WTC11 (cell line): ENCODE measurements at regions not wholly inside any gene's neighbourhood (a gene's known extent, or its start where the extent isn't known, plus 50 kb on each side); places are given as distances from the start of the nearest gene placed in this dataset.
"Not testable (repeated sequence)": the region's sequence is repeated elsewhere in the genome, so short reads cannot be mapped to it uniquely, and the experiment has no call there.

Experiments used
- ATAC-seq: fragments of 200-7000 bp; cut with Tn5 transposase; 2 replicates; pipeline ENCODE4 v1.10.0; 2021; ENCODE audit warnings: mild to moderate bottlenecking, moderate library complexity
- CTCF ChIA-PET: fragments of 300-600 bp; sonication (Branson Sonifier 250); formaldehyde crosslinking; loops from one replicate; lab custom pipeline; 2021; ENCODE audit warnings: antibody characterized with exemption; lab: Charles Lee
- POLR2A ChIA-PET: fragments of 350-600 bp; sonication (Branson Sonifier 250); formaldehyde crosslinking; loops from one replicate; lab custom pipeline; 2021; ENCODE audit warnings: antibody characterized with exemption; lab: Charles Lee
- DNase-seq: peaks from one replicate; pipeline ENCODE4 v3.0.0; 2021; ENCODE audit warnings: low spot score
- H3K27ac Mint-ChIP-seq: 2 replicates; pipeline ENCODE4 v1.8.0; 2021; ENCODE audit warnings: mixed read lengths
- H3K27me3 Mint-ChIP-seq: 2 replicates; pipeline ENCODE4 v1.8.0; 2021; ENCODE audit warnings: low read depth, mild to moderate bottlenecking, moderate library complexity, mixed read lengths
- H3K36me3 Mint-ChIP-seq: 2 replicates; pipeline ENCODE4 v1.8.0; 2021; ENCODE audit warnings: mixed read lengths
- H3K4me1 Mint-ChIP-seq: 2 replicates; pipeline ENCODE4 v1.8.0; 2022; ENCODE audit warnings: mixed read lengths
- H3K4me3 Mint-ChIP-seq: 2 replicates; pipeline ENCODE4 v1.8.0; 2021; ENCODE audit warnings: mild to moderate bottlenecking, moderate library complexity, mixed read lengths
- H3K9me3 Mint-ChIP-seq: 2 replicates; pipeline ENCODE4 v1.8.0; 2021; ENCODE audit warnings: mixed read lengths
- HMGA2 ChIP-seq: fragments of 250-450 bp; sonication (Bioruptor Pico); IDR thresholded peaks from 2 replicates; pipeline ENCODE4 v1.4.0; 2021; ENCODE audit warnings: mild to moderate bottlenecking, moderate library complexity
- JAZF1 ChIP-seq: fragments of 250-450 bp; sonication (Bioruptor Pico); IDR thresholded peaks from 2 replicates; pipeline ENCODE4 v1.9.0; 2021; ENCODE audit warnings: moderate library complexity, mild to moderate bottlenecking, inconsistent platforms
- NFATC4 ChIP-seq: fragments of 250-450 bp; sonication (Bioruptor Pico); IDR thresholded peaks from 2 replicates; pipeline ENCODE4 v1.9.0; 2021; ENCODE audit warnings: mild to moderate bottlenecking
- NR1H2 ChIP-seq: sonication (generic); formaldehyde crosslinking; IDR thresholded peaks from 2 replicates; pipeline ENCODE4 v1.9.0; 2021; ENCODE audit warnings: mild to moderate bottlenecking, moderate library complexity, missing genetic modification reagents
- NR3C1 ChIP-seq: sonication (generic); formaldehyde crosslinking; conservative IDR thresholded peaks from 2 replicates; pipeline ENCODE4 v1.8.1; 2023; ENCODE audit warnings: low read depth, mild to moderate bottlenecking, missing genetic modification reagents
- ZBTB21 ChIP-seq: sonication (generic); formaldehyde crosslinking; IDR thresholded peaks from 2 replicates; pipeline ENCODE4 v1.8.1; 2023; ENCODE audit warnings: mild to moderate bottlenecking, missing genetic modification reagents, borderline replicate concordance
- ZNF232 ChIP-seq: sonication (generic); formaldehyde crosslinking; IDR thresholded peaks from 2 replicates; pipeline ENCODE4 v1.8.0; 2022; ENCODE audit warnings: mild to moderate bottlenecking, missing genetic modification reagents
- TF ChIP-seq, protein P1 (sequence below): sonication (generic); formaldehyde crosslinking; IDR thresholded peaks from 2 replicates; pipeline ENCODE4 v1.8.0; 2022; ENCODE audit warnings: missing genetic modification reagents
- TF ChIP-seq, protein P2 (sequence below): sonication (generic); formaldehyde crosslinking; IDR thresholded peaks from 2 replicates; pipeline ENCODE4 v1.8.1; 2023; ENCODE audit warnings: mild to moderate bottlenecking, missing genetic modification reagents
- TF ChIP-seq, protein P3 (sequence below): sonication (generic); formaldehyde crosslinking; IDR thresholded peaks from 2 replicates; pipeline ENCODE4 v1.8.0; 2023; ENCODE audit warnings: mild to moderate bottlenecking, missing genetic modification reagents

DNA sequence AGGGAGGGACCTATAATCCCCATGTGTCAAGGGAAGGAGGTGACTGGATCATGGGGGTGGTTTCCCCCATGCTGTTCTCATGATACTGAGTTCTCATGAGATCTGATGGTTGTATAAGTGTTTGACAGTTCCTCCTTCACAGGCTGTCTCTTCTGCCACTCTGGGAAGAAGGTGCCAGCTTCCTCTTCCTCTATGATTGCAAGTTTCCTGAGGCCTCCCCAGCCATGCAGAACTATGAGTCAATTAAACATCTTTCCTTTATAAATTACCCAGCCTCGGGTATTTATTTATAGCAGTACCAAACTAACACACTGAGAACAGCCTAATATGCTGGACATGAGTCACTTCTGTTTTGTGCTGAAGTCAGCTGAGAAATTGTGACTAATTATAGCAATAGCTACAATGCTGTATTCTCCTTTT, 656.9 kb upstream of the CPEB2 start (continued):
- TF ChIP-seq, protein P1, sequence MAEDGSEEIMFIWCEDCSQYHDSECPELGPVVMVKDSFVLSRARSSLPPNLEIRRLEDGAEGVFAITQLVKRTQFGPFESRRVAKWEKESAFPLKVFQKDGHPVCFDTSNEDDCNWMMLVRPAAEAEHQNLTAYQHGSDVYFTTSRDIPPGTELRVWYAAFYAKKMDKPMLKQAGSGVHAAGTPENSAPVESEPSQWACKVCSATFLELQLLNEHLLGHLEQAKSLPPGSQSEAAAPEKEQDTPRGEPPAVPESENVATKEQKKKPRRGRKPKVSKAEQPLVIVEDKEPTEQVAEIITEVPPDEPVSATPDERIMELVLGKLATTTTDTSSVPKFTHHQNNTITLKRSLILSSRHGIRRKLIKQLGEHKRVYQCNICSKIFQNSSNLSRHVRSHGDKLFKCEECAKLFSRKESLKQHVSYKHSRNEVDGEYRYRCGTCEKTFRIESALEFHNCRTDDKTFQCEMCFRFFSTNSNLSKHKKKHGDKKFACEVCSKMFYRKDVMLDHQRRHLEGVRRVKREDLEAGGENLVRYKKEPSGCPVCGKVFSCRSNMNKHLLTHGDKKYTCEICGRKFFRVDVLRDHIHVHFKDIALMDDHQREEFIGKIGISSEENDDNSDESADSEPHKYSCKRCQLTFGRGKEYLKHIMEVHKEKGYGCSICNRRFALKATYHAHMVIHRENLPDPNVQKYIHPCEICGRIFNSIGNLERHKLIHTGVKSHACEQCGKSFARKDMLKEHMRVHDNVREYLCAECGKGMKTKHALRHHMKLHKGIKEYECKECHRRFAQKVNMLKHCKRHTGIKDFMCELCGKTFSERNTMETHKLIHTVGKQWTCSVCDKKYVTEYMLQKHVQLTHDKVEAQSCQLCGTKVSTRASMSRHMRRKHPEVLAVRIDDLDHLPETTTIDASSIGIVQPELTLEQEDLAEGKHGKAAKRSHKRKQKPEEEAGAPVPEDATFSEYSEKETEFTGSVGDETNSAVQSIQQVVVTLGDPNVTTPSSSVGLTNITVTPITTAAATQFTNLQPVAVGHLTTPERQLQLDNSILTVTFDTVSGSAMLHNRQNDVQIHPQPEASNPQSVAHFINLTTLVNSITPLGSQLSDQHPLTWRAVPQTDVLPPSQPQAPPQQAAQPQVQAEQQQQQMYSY: no peak

DNA sequence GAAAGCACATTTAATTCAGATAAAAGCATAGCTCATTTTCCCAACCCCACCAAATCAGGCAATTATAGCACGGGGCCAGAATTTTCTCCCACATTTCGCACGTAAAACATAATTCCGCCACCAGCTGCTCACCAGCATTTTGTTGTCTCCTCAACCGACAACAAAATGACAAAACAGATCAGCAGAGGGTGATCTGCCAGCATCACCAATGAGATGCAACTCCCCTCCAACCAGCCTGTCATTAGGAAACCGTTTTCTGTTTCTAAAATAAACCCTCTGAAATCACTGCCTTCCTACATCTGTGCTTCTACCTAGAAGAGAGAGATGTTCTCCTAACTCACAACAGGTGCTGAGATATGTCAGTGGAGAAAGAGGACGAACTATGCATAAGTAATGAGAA, 654.8 kb upstream of the CPEB2 start:
- DNase-seq (no peak), ATAC-seq (no peak)
- Mint-ChIP-seq H3K4me3 (no peak overlapping the region), H3K4me1 (peaks cover 6% of the 10 kb centered on the region), H3K27ac (no peak overlapping the region), H3K36me3 (no peaks in the 10 kb centered on the region), H3K9me3 (no peaks in the 10 kb centered on the region), H3K27me3 (no peaks in the 10 kb centered on the region)
- POLR2A ChIA-PET: no interaction called here
- CTCF ChIA-PET: no interaction called here
- TF ChIP-seq JAZF1 (CRISPR knock-in tag): no peak
- TF ChIP-seq, protein P2, sequence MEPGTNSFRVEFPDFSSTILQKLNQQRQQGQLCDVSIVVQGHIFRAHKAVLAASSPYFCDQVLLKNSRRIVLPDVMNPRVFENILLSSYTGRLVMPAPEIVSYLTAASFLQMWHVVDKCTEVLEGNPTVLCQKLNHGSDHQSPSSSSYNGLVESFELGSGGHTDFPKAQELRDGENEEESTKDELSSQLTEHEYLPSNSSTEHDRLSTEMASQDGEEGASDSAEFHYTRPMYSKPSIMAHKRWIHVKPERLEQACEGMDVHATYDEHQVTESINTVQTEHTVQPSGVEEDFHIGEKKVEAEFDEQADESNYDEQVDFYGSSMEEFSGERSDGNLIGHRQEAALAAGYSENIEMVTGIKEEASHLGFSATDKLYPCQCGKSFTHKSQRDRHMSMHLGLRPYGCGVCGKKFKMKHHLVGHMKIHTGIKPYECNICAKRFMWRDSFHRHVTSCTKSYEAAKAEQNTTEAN: no peak
- no peak for TF ChIP-seq ZBTB21 (CRISPR knock-in tag)
- no peak for TF ChIP-seq ZNF232 (CRISPR knock-in tag)
- TF ChIP-seq, protein P3, sequence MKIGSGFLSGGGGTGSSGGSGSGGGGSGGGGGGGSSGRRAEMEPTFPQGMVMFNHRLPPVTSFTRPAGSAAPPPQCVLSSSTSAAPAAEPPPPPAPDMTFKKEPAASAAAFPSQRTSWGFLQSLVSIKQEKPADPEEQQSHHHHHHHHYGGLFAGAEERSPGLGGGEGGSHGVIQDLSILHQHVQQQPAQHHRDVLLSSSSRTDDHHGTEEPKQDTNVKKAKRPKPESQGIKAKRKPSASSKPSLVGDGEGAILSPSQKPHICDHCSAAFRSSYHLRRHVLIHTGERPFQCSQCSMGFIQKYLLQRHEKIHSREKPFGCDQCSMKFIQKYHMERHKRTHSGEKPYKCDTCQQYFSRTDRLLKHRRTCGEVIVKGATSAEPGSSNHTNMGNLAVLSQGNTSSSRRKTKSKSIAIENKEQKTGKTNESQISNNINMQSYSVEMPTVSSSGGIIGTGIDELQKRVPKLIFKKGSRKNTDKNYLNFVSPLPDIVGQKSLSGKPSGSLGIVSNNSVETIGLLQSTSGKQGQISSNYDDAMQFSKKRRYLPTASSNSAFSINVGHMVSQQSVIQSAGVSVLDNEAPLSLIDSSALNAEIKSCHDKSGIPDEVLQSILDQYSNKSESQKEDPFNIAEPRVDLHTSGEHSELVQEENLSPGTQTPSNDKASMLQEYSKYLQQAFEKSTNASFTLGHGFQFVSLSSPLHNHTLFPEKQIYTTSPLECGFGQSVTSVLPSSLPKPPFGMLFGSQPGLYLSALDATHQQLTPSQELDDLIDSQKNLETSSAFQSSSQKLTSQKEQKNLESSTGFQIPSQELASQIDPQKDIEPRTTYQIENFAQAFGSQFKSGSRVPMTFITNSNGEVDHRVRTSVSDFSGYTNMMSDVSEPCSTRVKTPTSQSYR (CRISPR knock-in tag): no peak
- no peak for TF ChIP-seq NR3C1 (CRISPR knock-in tag)

DNA sequence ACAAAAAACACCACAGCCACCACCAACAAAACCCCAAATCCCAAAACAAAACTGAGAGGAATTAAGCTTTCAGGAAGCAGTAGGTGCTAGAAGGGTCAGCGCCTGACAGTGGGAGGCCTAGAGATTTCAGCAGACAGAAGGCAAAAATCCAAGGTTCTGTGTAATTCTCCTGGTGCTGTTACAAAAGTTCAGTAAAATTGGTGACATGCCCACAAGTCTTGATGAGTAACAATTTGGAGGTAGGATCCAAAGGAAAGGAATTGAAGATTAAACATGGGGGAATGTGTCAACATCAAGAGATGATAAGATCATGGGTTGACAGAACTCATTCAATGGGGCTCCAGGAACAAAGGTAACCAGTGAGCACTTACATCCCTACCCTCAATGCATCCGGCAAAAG, 653.8 kb upstream of the CPEB2 start:
- H3K4me3 Mint-ChIP-seq: no peak overlapping the region
- ChIA-PET POLR2A (no interaction called here), CTCF (no interaction called here)
- no peaks in the 10 kb centered on the region for H3K27me3 Mint-ChIP-seq
- peaks cover 6% of the 10 kb centered on the region for H3K4me1 Mint-ChIP-seq
- H3K27ac Mint-ChIP-seq: no peak overlapping the region
- DNase-seq (no peak), ATAC-seq (no peak)
- no peaks in the 10 kb centered on the region for H3K9me3 Mint-ChIP-seq
- no peaks in the 10 kb centered on the region for H3K36me3 Mint-ChIP-seq
- no peak for TF ChIP-seq HMGA2
- no peak for TF ChIP-seq NR1H2 (CRISPR knock-in tag)

DNA sequence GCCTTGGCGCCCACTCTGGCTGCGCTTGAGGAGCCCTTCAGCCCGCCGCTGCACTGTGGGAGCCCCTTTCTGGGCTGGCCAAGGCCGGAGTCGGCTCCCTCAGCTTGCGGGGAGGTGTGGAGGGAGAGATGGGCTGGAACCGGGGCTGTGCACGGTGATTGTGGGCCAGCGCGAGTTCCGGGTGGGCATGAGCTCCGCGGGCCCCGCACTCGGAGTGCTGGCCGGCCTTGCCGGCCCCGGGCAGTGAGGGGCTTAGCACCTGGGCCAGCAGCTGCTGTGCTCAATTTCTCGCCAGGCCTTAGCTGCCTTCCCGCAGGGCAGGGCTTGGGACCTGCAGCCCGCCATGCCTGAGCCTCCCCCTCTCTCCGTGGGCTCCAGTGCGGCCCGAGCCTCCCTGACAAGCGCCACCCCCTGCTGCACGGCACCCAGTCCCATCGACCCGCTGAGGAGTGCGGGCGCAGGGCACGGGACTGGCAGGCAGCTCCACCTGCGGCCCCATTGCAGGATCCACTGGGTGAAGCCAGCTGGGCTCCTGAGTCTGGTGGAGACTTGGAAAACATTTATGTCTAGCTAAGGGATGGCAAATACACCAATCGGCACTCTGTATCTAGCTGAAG, 643.6 kb upstream of the CPEB2 start:
- H3K36me3 Mint-ChIP-seq, H3K4me3 Mint-ChIP-seq, H3K27me3 Mint-ChIP-seq, ATAC-seq, H3K27ac Mint-ChIP-seq, CTCF ChIA-PET, DNase-seq, POLR2A ChIA-PET: not testable (repeated sequence)
- H3K9me3 Mint-ChIP-seq: peaks cover 17% of the 10 kb centered on the region
- peaks cover 16% of the 10 kb centered on the region for H3K4me1 Mint-ChIP-seq

DNA sequence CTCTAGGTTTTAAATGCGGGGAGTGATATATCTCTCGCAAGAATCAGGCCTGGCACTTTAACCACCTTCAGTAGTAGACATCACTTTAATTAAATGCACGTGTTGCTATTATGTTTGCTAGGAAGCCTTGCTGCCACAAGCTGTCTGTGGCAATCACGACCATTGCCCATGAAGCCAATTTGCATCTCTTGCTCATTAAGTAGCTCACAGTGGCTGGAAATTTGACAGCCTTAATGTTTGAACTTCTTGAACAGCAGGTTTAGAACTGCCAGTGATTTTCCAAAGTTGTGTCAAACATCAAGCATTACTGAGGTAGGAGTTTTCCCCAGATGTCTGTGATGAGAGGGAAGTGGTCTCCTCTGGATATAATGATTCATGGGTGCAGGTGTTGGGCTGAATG, 642.3 kb upstream of the CPEB2 start:
- Mint-ChIP-seq H3K9me3 (peaks cover 17% of the 10 kb centered on the region), H3K4me1 (peaks cover 27% of the 10 kb centered on the region), H3K27me3 (no peaks in the 10 kb centered on the region), H3K36me3 (no peaks in the 10 kb centered on the region), H3K4me3 (no peak overlapping the region), H3K27ac (no peak overlapping the region)
- TF ChIP-seq, protein P3 (CRISPR knock-in tag): no peak
- TF ChIP-seq NFATC4 (CRISPR knock-in tag): no peak
- ChIA-PET POLR2A (no interaction called here), CTCF (no interaction called here)
- ATAC-seq (no peak), DNase-seq (no peak)
